Stomach (tissue), 8 donors: ENCODE measurements at regions not wholly inside any gene's neighbourhood (a gene's known extent, or its start where the extent isn't known, plus 50 kb on each side); places are given as distances from the start of the nearest gene placed in this dataset.

Source experiments
- DNase-seq, 2 donors: peaks; one replicate each; pipeline versions ENCODE4 v3.0.0 to v3.0.0-alpha.2; 2013 to 2019
- H3K27ac ChIP-seq, 5 donors: fragments of 200-600 bp in 4 of 5; sonication (generic) in 4 of 5; one replicate each; pipeline ENCODE4 v1.5.1; 2013 to 2019; ENCODE audit warnings: mild to moderate bottlenecking in 1 of 5, moderate library complexity in 1 of 5
- H3K27me3 ChIP-seq, 3 donors: fragments of 200-600 bp; sonication (generic); one replicate each; pipeline ENCODE4 v1.5.1; 2017 to 2019; ENCODE audit warnings: mixed run types in 1 of 3
- H3K36me3 ChIP-seq, 4 donors: fragments of 200-600 bp; sonication (generic); 1 replicate in 3 of 4; 2 replicates in 1 of 4; pipeline ENCODE4 v1.5.1; 2016 to 2019
- H3K4me1 ChIP-seq, 4 donors: fragments of 200-600 bp; sonication (generic); one replicate each; pipeline ENCODE4 v1.5.1; 2016 to 2019
- H3K4me3 ChIP-seq, 4 donors: fragments of 200-600 bp; sonication (generic) in 3 of 4; one replicate each; pipeline ENCODE4 v1.5.1; 2016 to 2019; ENCODE audit warnings: mild to moderate bottlenecking in 1 of 4
- H3K9me3 ChIP-seq, 4 donors: fragments of 200-600 bp; sonication (generic); one replicate each; pipeline ENCODE4 v1.5.1; 2016 to 2019
- CTCF ChIP-seq, 7 experiments: fragments of 450-650 bp in 4 of 7; fragments of 200-600 bp in 3 of 7; sonication (generic) in 3 of 7; IDR thresholded peaks; one replicate each; pipeline ENCODE4 v1.5.1; 2016 to 2019; ENCODE audit warnings: antibody characterized with exemption in 7 of 7, control low read depth in 2 of 7, mild to moderate bottlenecking in 1 of 7
- EP300 ChIP-seq: sonication (generic); formaldehyde crosslinking; IDR thresholded peaks from one replicate; pipeline ENCODE4 v1.6.1; 2017; ENCODE audit warnings: antibody characterized with exemption
- POLR2A ChIP-seq, 4 donors: fragments of 450-650 bp; IDR thresholded peaks; one replicate each; pipeline ENCODE4 v1.6.1; 2016; ENCODE audit warnings: antibody characterized with exemption in 4 of 4, control low read depth in 2 of 4, mild to moderate bottlenecking in 1 of 4, moderate library complexity in 1 of 4
- POLR2AphosphoS5 ChIP-seq, 3 donors: sonication (generic); formaldehyde crosslinking; IDR thresholded peaks; one replicate each; pipeline ENCODE4 v1.6.1; 2016; ENCODE audit warnings: antibody characterized with exemption in 3 of 3
- WGBS, 5 donors: extraction: QIAGEN DNeasy Blood & Tissue Kit in 3 of 5; methylation state at CpG; one replicate each; pipeline versions ENCODE4 v1.1.5 to v1.1.7; 2013 to 2018; 5-methylcytosine and 5-hydroxymethylcytosine counted together
- intact Hi-C: fragments of 100-400 bp; cut with DNase I; formaldehyde crosslinking; loops from one replicate; pipeline ENCODE4 v1.15.1; 2023; ENCODE audit warnings: low total_unique reads
- donor health status: healthy with polysubstance abuse.
- donor health status: Bipolar disorder and iron deficiency.
- donor health status: healthy.

DNA sequence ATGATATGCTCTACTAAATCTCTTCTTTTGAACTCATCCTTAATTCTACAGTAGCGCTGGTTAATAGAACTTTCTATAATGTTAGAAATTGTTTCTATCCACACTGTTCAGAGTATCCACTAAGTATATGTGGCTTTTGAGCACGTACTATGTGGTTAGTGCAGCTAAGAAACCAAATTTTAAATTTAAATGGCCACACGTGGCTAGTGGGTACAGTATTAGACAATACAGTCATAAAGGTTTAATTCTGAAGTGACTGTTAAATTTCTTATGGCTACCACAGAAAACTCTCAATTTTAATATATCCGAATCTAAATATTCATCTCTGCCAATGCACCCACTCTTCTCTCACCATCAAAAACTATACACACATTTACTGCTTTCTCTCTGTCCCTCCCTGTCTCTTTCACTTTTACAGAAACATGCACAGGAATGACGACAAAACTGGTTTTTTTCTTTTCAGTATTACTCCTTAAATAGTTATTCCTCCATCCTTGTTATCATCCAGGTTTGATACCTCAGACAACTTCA is 583.9 kb downstream of the KCTD8 start:
- H3K27me3 ChIP-seq, result no peaks in the 10 kb centered on the region
- intact Hi-C loops, result no loop called here
- no peaks in the 10 kb centered on the region for H3K4me1 ChIP-seq
- H3K9me3 ChIP-seq, result peaks cover 0 to 7% (median 0%) of the 10 kb centered on the region in 4 donors
- 80 to 83% (median 82%) methylated on average over 5 of the region's 5 CpGs for WGBS, 5 donors
- H3K36me3 ChIP-seq, result no peaks in the 10 kb centered on the region
- no peak overlapping the region for H3K4me3 ChIP-seq
- H3K27ac ChIP-seq, result no peak overlapping the region
- TF ChIP-seq POLR2AphosphoS5 (IDR thresholded peaks at IDR 0.05) (no peak), POLR2A (IDR thresholded peaks at IDR 0.05) (no peak), CTCF (IDR thresholded peaks at IDR 0.05) (no peak), EP300 (no peak)
- no peak for DNase-seq

GRCh38 chr4:43867908-43868307 is 580.7 kb downstream of the KCTD8 start:
- H3K27me3 ChIP-seq, result no peaks in the 10 kb centered on the region
- no peaks in the 10 kb centered on the region for H3K36me3 ChIP-seq
- no peak overlapping the region for H3K4me3 ChIP-seq
- TF ChIP-seq POLR2A (IDR thresholded peaks at IDR 0.05), result no peak
- TF ChIP-seq CTCF (IDR thresholded peaks at IDR 0.05), result no peak
- no peak for TF ChIP-seq POLR2AphosphoS5 (IDR thresholded peaks at IDR 0.05)
- no peak for TF ChIP-seq EP300
- intact Hi-C loops, result no loop called here
- WGBS, 5 donors, result 54 to 60% (median 55%) methylated on average over 2 of the region's 2 CpGs
- H3K9me3 ChIP-seq, result peaks cover 0 to 7% (median 3%) of the 10 kb centered on the region in 4 donors
- no peak overlapping the region for H3K27ac ChIP-seq
- no peaks in the 10 kb centered on the region for H3K4me1 ChIP-seq
- DNase-seq, result no peak

- Histone ChIP-seq H3K27me3 (no peaks in the 10 kb centered on the region), H3K4me1 (no peaks in the 10 kb centered on the region), H3K9me3 (peaks cover 0 to 4% (median 0%) of the 10 kb centered on the region in 4 donors), H3K4me3 (no peak overlapping the region), H3K36me3 (no peaks in the 10 kb centered on the region), H3K27ac (no peak overlapping the region)
- 80 to 88% (median 82%) methylated on average over 4 of the region's 4 CpGs for WGBS, 5 donors
- TF ChIP-seq CTCF (IDR thresholded peaks at IDR 0.05) (no peak), POLR2AphosphoS5 (IDR thresholded peaks at IDR 0.05) (no peak), EP300 (no peak), POLR2A (IDR thresholded peaks at IDR 0.05) (no peak)
- intact Hi-C loops, result no loop called here
- DNase-seq, result no peak
Observed at GRCh38 chr4:43875655-43876054, 573.0 kb downstream of the KCTD8 start.

DNA sequence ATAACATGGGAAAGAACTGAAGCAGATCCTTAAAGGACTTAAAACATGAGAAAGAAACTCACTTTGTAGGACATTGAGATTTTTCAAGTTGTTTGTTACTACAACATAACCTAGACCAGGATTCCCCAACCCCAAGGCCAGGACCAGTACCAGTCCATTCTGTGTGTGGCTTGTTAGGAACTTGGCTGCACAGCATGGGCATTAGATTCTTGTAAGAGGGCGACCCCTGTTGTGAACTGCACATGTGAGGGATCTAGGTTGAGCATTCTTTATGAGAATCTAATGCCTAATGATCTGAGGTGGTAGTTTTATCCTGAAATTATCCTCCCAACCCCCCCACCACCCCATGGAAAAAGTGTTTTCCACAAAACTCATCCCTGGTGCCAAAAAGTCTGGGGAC is 566.1 kb downstream of the KCTD8 start:
- Histone ChIP-seq H3K9me3 (no peaks in the 10 kb centered on the region), H3K4me3 (no peak overlapping the region), H3K27ac (no peak overlapping the region), H3K36me3 (no peaks in the 10 kb centered on the region), H3K4me1 (no peaks in the 10 kb centered on the region), H3K27me3 (no peaks in the 10 kb centered on the region)
- intact Hi-C loops, result no loop called here
- TF ChIP-seq CTCF (IDR thresholded peaks at IDR 0.05) (no peak), EP300 (no peak), POLR2AphosphoS5 (IDR thresholded peaks at IDR 0.05) (no peak), POLR2A (IDR thresholded peaks at IDR 0.05) (no peak)
- 64 to 94% (median 85%) methylated on average over 1 of the region's 1 CpG for WGBS, 5 donors
- no peak for DNase-seq
